Gastrocnemius medialis (tissue), 4 donors: ENCODE measurements at regions not wholly inside any gene's neighbourhood (a gene's known extent, or its start where the extent isn't known, plus 50 kb on each side); places are given as distances from the start of the nearest gene placed in this dataset.
"Not testable (repeated sequence)": the region's sequence is repeated elsewhere in the genome, so short reads cannot be mapped to it uniquely, and the experiment has no call there.

Experiments used
- ATAC-seq, 2 donors: fragments of 150-250 bp; one replicate each; pipeline ENCODE4 v1.9.1; 2016
- DNase-seq, 2 donors: peaks; one replicate each; pipeline ENCODE4 v3.0.0-alpha.2; 2019
- H3K27ac ChIP-seq, 4 donors: fragments of 200-600 bp; sonication (generic); 1 replicate in 1 of 4; 2 replicates in 3 of 4; pipeline ENCODE4 v1.5.1; 2016 to 2018; ENCODE audit warnings: mild to moderate bottlenecking in 2 of 4, moderate library complexity in 1 of 4
- H3K27me3 ChIP-seq, 3 donors: fragments of 200-600 bp; sonication (generic) in 2 of 3; 1 replicate in 1 of 3; 2 replicates in 2 of 3; pipeline versions ENCODE4 v1.5.1 to v1.6.0; 2016 to 2019; ENCODE audit warnings: mild to moderate bottlenecking in 1 of 3, moderate library complexity in 1 of 3
- H3K36me3 ChIP-seq, 2 donors: fragments of 200-600 bp; sonication (generic) in 1 of 2; one replicate each; pipeline ENCODE4 v1.5.1; 2017 to 2018
- H3K4me1 ChIP-seq, 2 donors: fragments of 200-600 bp; sonication (generic) in 1 of 2; one replicate each; pipeline ENCODE4 v1.5.1; 2016 to 2017; ENCODE audit warnings: mild to moderate bottlenecking in 2 of 2
- H3K4me3 ChIP-seq, 4 donors: fragments of 200-600 bp; sonication (generic) in 3 of 4; 1 replicate in 1 of 4; 2 replicates in 3 of 4; pipeline ENCODE4 v1.5.1; 2016 to 2019; ENCODE audit warnings: mild to moderate bottlenecking in 2 of 4
- H3K9me3 ChIP-seq, 3 donors: fragments of 200-600 bp; sonication (generic) in 2 of 3; 1 replicate in 1 of 3; 2 replicates in 2 of 3; pipeline ENCODE4 v1.5.1; 2016 to 2019
- CTCF ChIP-seq, 5 experiments: fragments of 450-650 bp in 3 of 5; fragments of 200-600 bp in 2 of 5; sonication (generic) in 2 of 5; IDR thresholded peaks in 4 of 5; conservative IDR thresholded peaks in 1 of 5; 1 replicate in 4 of 5; 2 replicates in 1 of 5; pipeline ENCODE4 v1.5.1; 2016 to 2019; ENCODE audit warnings: antibody characterized with exemption in 5 of 5, mild to moderate bottlenecking in 3 of 5, moderate library complexity in 3 of 5
- POLR2A ChIP-seq, 2 donors: fragments of 450-650 bp; IDR thresholded peaks; one replicate each; pipeline ENCODE4 v1.6.1; 2017; ENCODE audit warnings: antibody characterized with exemption in 2 of 2, mild to moderate bottlenecking in 2 of 2, moderate library complexity in 2 of 2
- in situ Hi-C, 4 donors: fragments of 200-750 bp; cut with MboI; loops; one replicate each; pipeline versions ENCODE4 v1.15.0 to v1.8.0; 2017; ENCODE audit warnings: low sequenced_read_pairs in 4 of 4
- intact Hi-C: fragments of 100-400 bp; cut with DNase I; formaldehyde crosslinking; loops from one replicate; pipeline ENCODE4 v1.15.1; 2023; ENCODE audit warnings: low total_unique reads

GRCh38 chr9:109996936-109997580, 210.9 kb downstream of the C9orf152 start:
- no peak for ATAC-seq
- DNase-seq = no peak
- intact Hi-C loops (no loop called here), in situ Hi-C loops (no loop called here)
- no peak overlapping the region for H3K4me3 ChIP-seq
- H3K4me1 ChIP-seq = peaks cover 4% of the 10 kb centered on the region in 2 donors
- H3K36me3 ChIP-seq = no peaks in the 10 kb centered on the region
- H3K27me3 ChIP-seq = no peaks in the 10 kb centered on the region
- H3K9me3 ChIP-seq = no peaks in the 10 kb centered on the region
- TF ChIP-seq POLR2A (IDR thresholded peaks at IDR 0.05) (no peak), CTCF (IDR thresholded peaks at IDR 0.05 in 4 of 5, conservative IDR thresholded peaks at IDR 0.05 in 1 of 5) (no peak)
- no peak overlapping the region for H3K27ac ChIP-seq

DNA sequence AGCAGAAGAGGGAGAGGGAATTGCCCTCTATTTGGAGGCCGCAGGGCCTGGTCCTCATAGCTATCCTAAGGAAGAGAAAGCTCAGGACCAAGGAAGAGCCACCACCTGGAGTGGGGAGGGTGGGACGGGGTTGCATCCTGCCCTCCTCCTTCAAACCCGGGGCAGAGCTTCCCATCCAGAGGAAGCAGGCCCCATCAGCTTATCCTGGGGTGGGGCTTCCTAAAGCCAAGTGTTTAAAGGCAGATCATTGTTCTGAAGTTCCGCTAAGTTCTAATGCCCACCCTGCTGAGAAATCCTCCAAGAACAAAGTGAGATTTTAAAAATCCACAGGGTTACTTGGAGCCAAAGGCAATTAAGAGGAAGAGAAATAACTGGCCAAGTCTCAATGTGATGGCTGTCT, 210.3 kb downstream of the C9orf152 start:
- TF ChIP-seq CTCF (IDR thresholded peaks at IDR 0.05 in 4 of 5, conservative IDR thresholded peaks at IDR 0.05 in 1 of 5) = no peak
- TF ChIP-seq POLR2A (IDR thresholded peaks at IDR 0.05) = no peak
- DNase-seq (no peak), ATAC-seq (peak; percentile 19 to 24)
- H3K27ac ChIP-seq = peak overlapping the region in 1 of 4 donors; percentile 54
- no peaks in the 10 kb centered on the region for H3K9me3 ChIP-seq
- no peak overlapping the region for H3K4me3 ChIP-seq
- peaks cover 4% of the 10 kb centered on the region in 2 donors for H3K4me1 ChIP-seq
- in situ Hi-C loops (no loop called here), intact Hi-C loops (no loop called here)
- H3K36me3 ChIP-seq = no peaks in the 10 kb centered on the region
- H3K27me3 ChIP-seq = no peaks in the 10 kb centered on the region

DNA sequence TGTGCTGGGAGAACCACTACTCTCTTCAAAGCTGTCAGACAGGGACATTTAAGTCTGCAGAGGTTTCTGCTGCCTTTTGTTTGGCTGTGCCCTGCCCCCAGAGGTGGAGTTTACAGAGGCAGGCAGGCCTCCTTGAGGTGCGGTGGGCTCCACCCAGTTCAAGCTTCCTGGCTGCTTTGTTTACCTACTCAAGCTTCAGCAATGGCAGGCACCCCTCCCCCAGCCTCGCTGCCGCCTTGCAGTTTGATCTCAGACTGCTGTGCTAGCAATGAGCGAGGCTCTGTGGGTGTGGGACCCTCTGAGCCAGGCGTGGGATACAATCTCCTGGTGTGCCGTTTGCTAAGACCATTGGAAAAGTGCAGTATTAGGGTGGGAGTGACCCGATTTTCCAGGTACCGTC, 202.4 kb downstream of the C9orf152 start:
- H3K36me3 ChIP-seq, H3K4me3 ChIP-seq, in situ Hi-C loops, DNase-seq, ATAC-seq, intact Hi-C loops, H3K27ac ChIP-seq, H3K27me3 ChIP-seq, H3K9me3 ChIP-seq, H3K4me1 ChIP-seq: not testable (repeated sequence)

DNA sequence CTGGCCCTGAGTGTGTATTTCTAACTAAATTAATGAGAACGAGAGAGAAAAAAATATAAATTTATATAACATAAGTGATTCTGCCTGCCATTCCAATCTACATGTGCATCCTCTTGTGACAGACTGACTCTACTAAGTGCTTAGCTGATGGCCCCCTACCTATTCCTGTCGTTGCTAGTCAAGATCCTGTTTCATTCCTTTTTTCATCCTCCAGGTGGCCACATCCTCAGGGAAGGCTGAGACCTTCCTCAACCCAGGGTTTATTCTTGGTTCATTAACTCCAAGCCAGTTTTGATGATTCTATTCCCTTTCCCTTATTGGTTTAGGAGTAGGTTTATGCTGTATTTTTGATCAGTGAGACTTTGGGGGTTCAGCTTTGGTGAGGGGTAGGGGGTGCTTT, 201.3 kb downstream of the C9orf152 start:
- no peak for TF ChIP-seq CTCF (IDR thresholded peaks at IDR 0.05 in 4 of 5, conservative IDR thresholded peaks at IDR 0.05 in 1 of 5)
- TF ChIP-seq POLR2A (IDR thresholded peaks at IDR 0.05) = no peak
- H3K4me3 ChIP-seq = no peak overlapping the region
- intact Hi-C loops (no loop called here), in situ Hi-C loops (no loop called here)
- no peaks in the 10 kb centered on the region for H3K27me3 ChIP-seq
- H3K36me3 ChIP-seq = no peaks in the 10 kb centered on the region
- peaks cover 0 to 5% of the 10 kb centered on the region in 2 donors for H3K4me1 ChIP-seq
- no peaks in the 10 kb centered on the region for H3K9me3 ChIP-seq
- DNase-seq = no peak
- ATAC-seq = no peak
- H3K27ac ChIP-seq = no peak overlapping the region

DNA sequence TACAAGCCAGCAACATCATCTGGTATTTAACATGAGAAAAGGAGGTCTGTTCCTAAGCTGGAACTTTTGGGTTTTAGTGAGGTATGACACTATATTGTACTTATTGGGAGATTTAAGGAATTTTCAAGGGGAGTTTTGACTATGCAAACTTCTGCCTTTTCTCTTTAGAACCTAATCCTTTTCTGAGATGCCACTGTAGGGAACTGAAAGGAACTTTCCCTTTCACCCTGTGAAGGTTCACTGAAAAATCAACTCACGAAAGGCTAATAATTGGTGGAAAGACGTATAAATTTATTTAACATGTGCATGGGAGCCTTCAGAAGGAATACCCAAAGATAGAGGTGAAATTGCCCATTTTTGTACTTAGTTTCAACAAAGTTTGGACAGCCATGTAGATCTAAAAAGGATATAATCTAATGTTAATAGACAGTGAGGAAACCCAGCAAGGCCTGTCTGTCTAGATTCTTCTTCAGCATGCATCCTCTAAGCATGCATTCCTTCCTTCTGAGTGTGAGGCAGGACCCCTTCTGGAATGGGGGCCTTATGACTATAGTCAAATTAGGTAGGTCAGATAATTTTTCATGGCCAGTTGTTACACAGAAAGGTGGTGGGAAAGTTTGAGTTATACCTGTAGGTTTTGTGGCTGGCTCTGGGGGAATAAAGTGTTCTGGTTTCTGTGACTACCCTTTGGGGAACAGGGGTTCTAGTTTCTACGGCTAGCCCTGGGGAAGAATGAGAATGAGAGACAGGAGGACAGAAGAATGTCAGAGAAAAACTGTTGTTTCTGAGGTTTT, 200.3 kb downstream of the C9orf152 start:
- H3K4me1 ChIP-seq = peaks cover 0 to 6% of the 10 kb centered on the region in 2 donors
- no peaks in the 10 kb centered on the region for H3K36me3 ChIP-seq
- ATAC-seq (no peak), DNase-seq (no peak)
- no peak overlapping the region for H3K4me3 ChIP-seq
- in situ Hi-C loops (no loop called here), intact Hi-C loops (no loop called here)
- H3K9me3 ChIP-seq = no peaks in the 10 kb centered on the region
- H3K27ac ChIP-seq = no peak overlapping the region
- no peaks in the 10 kb centered on the region for H3K27me3 ChIP-seq
- TF ChIP-seq CTCF (IDR thresholded peaks at IDR 0.05 in 4 of 5, conservative IDR thresholded peaks at IDR 0.05 in 1 of 5) (no peak), POLR2A (IDR thresholded peaks at IDR 0.05) (no peak)
